Tibial nerve (tissue), 4 donors: ENCODE measurements at regions not wholly inside any gene's neighbourhood (a gene's known extent, or its start where the extent isn't known, plus 50 kb on each side); places are given as distances from the start of the nearest gene placed in this dataset.

Experiments used
- CTCF ChIP-seq, 5 experiments: fragments of 200-600 bp in 3 of 5; fragments of 450-650 bp in 2 of 5; sonication (generic) in 3 of 5; IDR thresholded peaks; one replicate each; pipeline ENCODE4 v1.5.1; 2016 to 2019; ENCODE audit warnings: antibody characterized with exemption in 5 of 5, mild to moderate bottlenecking in 3 of 5, moderate library complexity in 2 of 5
- EP300 ChIP-seq, 2 donors: sonication (generic); formaldehyde crosslinking; IDR thresholded peaks; one replicate each; pipeline ENCODE4 v1.6.1; 2017; ENCODE audit warnings: antibody characterized with exemption in 2 of 2, mild to moderate bottlenecking in 1 of 2

- TF ChIP-seq EP300 (IDR thresholded peaks at IDR 0.05) (no peak), CTCF (IDR thresholded peaks at IDR 0.05) (no peak)
Measured at GRCh38 chr10:8350250-8350967, 295.9 kb downstream of the GATA3 start.
